ENCODE measurements at regions not wholly inside any gene's neighbourhood (a gene's known extent, or its start where the extent isn't known, plus 50 kb on each side); places are given as distances from the start of the nearest gene placed in this dataset.

DNA sequence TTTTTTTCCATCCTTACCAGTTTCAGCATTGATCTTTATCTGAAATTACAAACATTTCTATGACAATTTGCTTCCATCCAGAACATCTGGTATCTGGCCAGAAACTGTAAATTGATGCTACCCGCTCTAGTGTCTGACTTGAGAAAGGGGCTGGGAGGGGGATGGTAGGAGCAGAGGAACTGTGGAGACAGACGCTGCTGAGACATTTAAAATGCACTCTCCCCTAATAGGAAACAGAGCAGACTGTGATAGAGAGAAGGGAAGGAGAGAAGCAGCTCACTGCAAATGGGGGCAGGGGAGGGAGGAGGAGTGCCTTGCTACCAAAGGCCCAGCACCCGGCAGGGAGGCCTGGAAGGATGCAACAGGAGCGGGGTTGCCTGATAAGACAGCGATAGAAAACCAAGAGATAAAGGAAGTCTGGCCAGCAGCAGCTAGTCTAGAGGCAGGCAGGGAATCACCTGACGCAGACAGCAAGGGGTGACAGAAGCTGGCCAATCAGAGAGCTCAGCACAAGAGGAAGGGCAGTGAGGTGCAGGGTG, 195.5 kb upstream of the NFIA start:
- H3K4me3 Mint-ChIP-seq: peak overlapping the region; percentile 30 to 66
- no peak overlapping the region for H4K91ac ChIP-seq (ENCODE audit: insufficient read length, low read depth, low read length)

More for the DNA sequence above, 195.5 kb upstream of the NFIA start:
- Histone ChIP-seq H2AFZ (ENCODE audit: low read length) (peak overlapping the region; percentile 74), H2BK12ac (ENCODE audit: insufficient read length, low read depth, low read length) (no peak overlapping the region), H2BK120ac (ENCODE audit: low read depth, low read length, poor library complexity, severe bottlenecking) (no peak overlapping the region), H3K27me3 (ENCODE audit: insufficient read depth, low read length) (no peaks in the 10 kb centered on the region), H3K27ac (ENCODE audit: insufficient read length, low read depth, low read length) (peak overlapping the region; percentile 24), H3K9me3 (ENCODE audit: control insufficient read depth, low read depth, low read length) (no peaks in the 10 kb centered on the region), H3K4me2 (ENCODE audit: insufficient read depth, insufficient read length, low read length) (peak overlapping the region; percentile 35), H3K4me1 (ENCODE audit: insufficient read depth, low read length) (0 out of 2 replicates have a peak, but pooled peaks cover 4% of the 10 kb centered on the region), H2BK15ac (ENCODE audit: low read depth, low read length) (no peak overlapping the region), H3K79me1 (ENCODE audit: insufficient read depth, low read depth, low read length, poor library complexity, severe bottlenecking) (no peaks in the 10 kb centered on the region), H4K8ac (replicated peaks; ENCODE audit: insufficient read length, low read depth, low read length) (peak overlapping the region; percentile 9), H4K5ac (ENCODE audit: insufficient read length, low read depth, low read length) (no peak overlapping the region), H3K4ac (ENCODE audit: low read depth, low read length) (no peak overlapping the region), H3K14ac (ENCODE audit: insufficient read depth, low read length) (no peak overlapping the region), H4K20me1 (ENCODE audit: control insufficient read depth, insufficient read depth, insufficient read length) (no peaks in the 10 kb centered on the region), H3T11ph (ENCODE audit: low read length) (no peak overlapping the region), H3K56ac (ENCODE audit: insufficient read length, low read depth, low read length) (no peak overlapping the region), H3K23ac (ENCODE audit: insufficient read length, low read depth, low read length) (no peak overlapping the region), H3K18ac (ENCODE audit: insufficient read length, low read depth, low read length) (peak overlapping the region; percentile 84), H2BK5ac (ENCODE audit: insufficient read length, low read length) (no peak overlapping the region), H3K9ac (ENCODE audit: extremely low read depth, insufficient read length, low read length) (no peak overlapping the region), H2AK5ac (ENCODE audit: insufficient read length, low read length) (no peak overlapping the region), H2BK20ac (ENCODE audit: low read depth, low read length, poor library complexity, severe bottlenecking) (no peak overlapping the region), H3K23me2 (ENCODE audit: insufficient read length, low read depth, low read length, poor library complexity, severe bottlenecking) (peaks cover 2% of the 10 kb centered on the region), H3K79me2 (ENCODE audit: insufficient read depth, low read length) (no peaks in the 10 kb centered on the region)
- no peaks in the 10 kb centered on the region for H3K9me3 Mint-ChIP-seq
- TF ChIP-seq, protein P1, sequence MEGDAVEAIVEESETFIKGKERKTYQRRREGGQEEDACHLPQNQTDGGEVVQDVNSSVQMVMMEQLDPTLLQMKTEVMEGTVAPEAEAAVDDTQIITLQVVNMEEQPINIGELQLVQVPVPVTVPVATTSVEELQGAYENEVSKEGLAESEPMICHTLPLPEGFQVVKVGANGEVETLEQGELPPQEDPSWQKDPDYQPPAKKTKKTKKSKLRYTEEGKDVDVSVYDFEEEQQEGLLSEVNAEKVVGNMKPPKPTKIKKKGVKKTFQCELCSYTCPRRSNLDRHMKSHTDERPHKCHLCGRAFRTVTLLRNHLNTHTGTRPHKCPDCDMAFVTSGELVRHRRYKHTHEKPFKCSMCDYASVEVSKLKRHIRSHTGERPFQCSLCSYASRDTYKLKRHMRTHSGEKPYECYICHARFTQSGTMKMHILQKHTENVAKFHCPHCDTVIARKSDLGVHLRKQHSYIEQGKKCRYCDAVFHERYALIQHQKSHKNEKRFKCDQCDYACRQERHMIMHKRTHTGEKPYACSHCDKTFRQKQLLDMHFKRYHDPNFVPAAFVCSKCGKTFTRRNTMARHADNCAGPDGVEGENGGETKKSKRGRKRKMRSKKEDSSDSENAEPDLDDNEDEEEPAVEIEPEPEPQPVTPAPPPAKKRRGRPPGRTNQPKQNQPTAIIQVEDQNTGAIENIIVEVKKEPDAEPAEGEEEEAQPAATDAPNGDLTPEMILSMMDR (conservative IDR thresholded peaks at IDR 0.05): no peak
- no CpG with 5 or more reads among the region's 6 CpGs for WGBS (ENCODE audit: extremely low coverage, insufficient read length, low lambda C conversion rate)
- peak overlapping the region; percentile 5 to 79 (median 64); a peak in 6 of 7 replicates for H3K27ac Mint-ChIP-seq
- no peaks in the 10 kb centered on the region for H3K27me3 Mint-ChIP-seq (ENCODE audit: low read depth)
- DNase-seq: peak; percentile 70
- H3K4me1 Mint-ChIP-seq: peaks cover 26 to 30% of the 10 kb centered on the region in 2 experiments
- H3K36me3 Mint-ChIP-seq (ENCODE audit: insufficient read depth in 1 of 3, low read depth in 3 of 3): no peaks in the 10 kb centered on the region
